HAP-1 (cell line): ENCODE measurements at regions not wholly inside any gene's neighbourhood (a gene's known extent, or its start where the extent isn't known, plus 50 kb on each side); places are given as distances from the start of the nearest gene placed in this dataset.

ENCODE experiments used
- DNase-seq, 2 experiments: peaks; one replicate each; pipeline ENCODE4 v3.0.0-alpha.2; 2016 to 2020; ENCODE audit warnings: low spot score in 2 of 2
- H3K27me3 ChIP-seq: fragments of 250-450 bp; sonication (Bioruptor Pico); 2 replicates; pipeline ENCODE4 v1.5.1; 2020; ENCODE audit warnings: low read depth, mild to moderate bottlenecking, moderate library complexity
- H3K36me3 ChIP-seq: fragments of 250-450 bp; sonication (Bioruptor Pico); replicated peaks from 2 replicates; pipeline ENCODE4 v1.5.1; 2020; ENCODE audit warnings: mild to moderate bottlenecking
- H3K4me1 ChIP-seq: fragments of 250-450 bp; sonication (Bioruptor Pico); 2 replicates; pipeline ENCODE4 v1.5.1; 2020; ENCODE audit warnings: mild to moderate bottlenecking
- H3K4me3 ChIP-seq: fragments of 250-450 bp; sonication (Bioruptor Pico); 2 replicates; pipeline ENCODE4 v1.5.1; 2020; ENCODE audit warnings: mild to moderate bottlenecking, moderate library complexity
- H3K9me3 ChIP-seq: fragments of 250-450 bp; sonication (Bioruptor Pico); 2 replicates; pipeline ENCODE4 v1.5.1; 2020; ENCODE audit warnings: mild to moderate bottlenecking, moderate library complexity
- in situ Hi-C: fragments of 300-500 bp; cut with MboI; formaldehyde crosslinking; loops from 3 replicates; pipeline ENCODE4 v1.14.3; 2020; ENCODE audit warnings: low sequenced_read_pairs, inconsistent platforms, mixed read lengths

DNA sequence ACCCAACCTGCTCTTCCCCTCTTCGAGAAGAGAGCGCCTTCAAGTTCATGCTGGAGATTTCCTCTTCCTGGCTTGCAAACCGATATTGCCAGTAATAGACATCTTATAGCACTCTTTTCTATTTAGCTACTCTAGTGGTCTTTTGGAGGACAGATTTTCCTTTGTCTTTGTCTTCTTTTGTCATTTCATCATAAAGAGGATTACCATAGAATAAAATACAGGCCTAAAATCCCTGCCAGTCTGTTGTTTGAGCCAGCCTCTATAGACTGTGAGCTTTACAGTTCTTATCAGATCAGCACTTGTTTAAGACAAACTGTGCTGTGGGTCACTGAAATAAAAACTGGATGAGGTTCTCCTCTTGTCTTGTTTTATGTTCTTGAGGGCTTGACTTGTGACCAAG, 802.8 kb downstream of the NR2F1-AS1 start:
- H3K4me1 ChIP-seq, result peaks cover 34% of the 10 kb centered on the region

DNA sequence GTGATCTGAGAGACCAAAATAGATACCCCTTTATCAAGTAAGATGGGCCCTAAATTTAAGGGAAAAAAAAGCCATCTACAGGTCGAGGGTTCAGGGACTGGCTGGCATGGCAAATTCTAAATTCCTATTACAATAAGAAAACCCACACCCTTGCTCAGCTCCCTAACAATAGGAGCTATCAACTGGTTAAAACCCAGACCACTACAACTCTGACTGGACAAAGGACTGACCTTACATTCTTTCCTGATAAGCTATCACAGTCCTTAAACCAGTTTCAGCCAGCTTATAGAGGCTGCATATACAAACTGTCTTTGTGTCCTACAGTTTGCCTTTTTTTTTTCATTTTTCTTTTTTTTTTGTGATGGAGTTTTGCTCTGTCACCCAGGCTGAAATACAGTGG, 803.6 kb downstream of the NR2F1-AS1 start:
- Histone ChIP-seq H3K36me3 (no peaks in the 10 kb centered on the region), H3K27me3 (no peaks in the 10 kb centered on the region), H3K4me3 (no peak overlapping the region), H3K4me1 (peaks cover 34% of the 10 kb centered on the region), H3K9me3 (no peaks in the 10 kb centered on the region)
- peak in 1 of 2 experiments; percentile 7 for DNase-seq
- in situ Hi-C loops, result no loop called here

More for the DNA sequence above, 802.8 kb downstream of the NR2F1-AS1 start:
- Histone ChIP-seq H3K27me3 (no peaks in the 10 kb centered on the region), H3K36me3 (no peaks in the 10 kb centered on the region), H3K4me3 (no peak overlapping the region), H3K9me3 (no peaks in the 10 kb centered on the region)
- DNase-seq, result peak; percentile 45 to 92
- in situ Hi-C loops, result no loop called here

DNA sequence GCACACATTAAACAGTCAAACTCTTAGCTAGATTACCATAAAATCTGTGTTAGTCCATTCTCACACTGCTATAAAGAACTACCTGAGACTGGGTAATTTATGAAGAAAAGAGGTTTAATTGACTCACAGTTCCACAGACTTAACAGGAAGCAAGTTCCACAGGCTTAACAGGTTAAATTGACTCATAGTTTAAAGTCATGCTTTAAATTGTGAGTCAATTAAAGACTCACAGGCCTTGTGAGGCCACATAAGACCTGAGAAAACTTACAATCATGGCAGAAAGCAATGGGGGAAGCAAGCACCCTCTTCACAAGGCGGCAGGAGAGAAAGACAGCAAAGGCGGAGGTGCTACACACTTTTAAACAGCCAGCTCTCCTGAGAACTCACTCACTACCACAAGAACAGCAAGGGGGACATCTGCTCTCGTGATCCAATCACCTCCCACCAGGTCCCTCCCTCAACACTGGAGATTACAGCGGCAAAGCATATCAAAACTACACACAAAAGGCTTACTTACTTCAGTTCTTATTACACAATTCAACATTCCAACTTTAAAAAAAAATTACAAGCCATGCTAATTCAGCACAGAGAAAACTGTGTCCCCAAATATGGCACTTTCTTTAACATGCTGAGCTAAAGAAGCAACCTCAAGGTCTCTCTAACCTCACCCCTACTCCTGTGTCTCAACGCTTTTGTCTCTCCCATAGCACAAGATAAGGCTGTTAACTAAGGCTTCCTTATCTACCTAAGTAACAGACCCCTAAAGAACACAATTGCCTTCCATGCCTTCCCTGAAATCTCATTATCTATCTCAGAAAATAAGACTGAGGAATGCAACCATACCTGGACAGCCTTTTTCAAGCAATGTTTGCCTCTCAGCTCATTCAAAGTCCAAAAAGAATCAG, 805.1 kb downstream of the NR2F1-AS1 start:
- in situ Hi-C loops, result no loop called here
- Histone ChIP-seq H3K4me3 (no peak overlapping the region), H3K27me3 (no peaks in the 10 kb centered on the region), H3K36me3 (no peaks in the 10 kb centered on the region), H3K4me1 (peaks cover 34% of the 10 kb centered on the region), H3K9me3 (no peaks in the 10 kb centered on the region)
- DNase-seq, result no peak

DNA sequence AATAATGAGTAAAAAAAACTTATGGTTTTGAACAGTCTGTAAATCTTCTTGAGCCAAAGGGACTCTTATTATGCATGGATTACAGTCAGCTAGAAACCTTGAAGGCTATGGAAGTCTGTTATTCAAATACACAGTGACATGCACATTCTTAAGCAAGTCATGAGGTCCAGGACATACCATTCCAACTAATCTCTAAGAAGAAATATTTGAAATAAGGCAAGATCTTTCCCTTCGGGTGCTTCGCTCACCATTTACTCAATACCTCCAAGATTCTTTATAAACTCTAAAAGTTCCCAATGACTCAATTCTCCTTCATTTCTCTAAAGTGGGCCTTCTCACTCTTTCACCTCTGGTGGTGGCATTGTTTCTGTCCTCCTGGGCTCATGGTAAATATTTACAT, 811.0 kb downstream of the NR2F1-AS1 start:
- peaks cover 12% of the 10 kb centered on the region; the same call in 1 of the 2 replicates for H3K4me1 ChIP-seq
- DNase-seq, result peak in 1 of 2 experiments; percentile 22
- no peaks in the 10 kb centered on the region for H3K9me3 ChIP-seq
- in situ Hi-C loops, result no loop called here
- no peak overlapping the region for H3K4me3 ChIP-seq
- H3K27me3 ChIP-seq, result no peaks in the 10 kb centered on the region
- H3K36me3 ChIP-seq, result no peaks in the 10 kb centered on the region

DNA sequence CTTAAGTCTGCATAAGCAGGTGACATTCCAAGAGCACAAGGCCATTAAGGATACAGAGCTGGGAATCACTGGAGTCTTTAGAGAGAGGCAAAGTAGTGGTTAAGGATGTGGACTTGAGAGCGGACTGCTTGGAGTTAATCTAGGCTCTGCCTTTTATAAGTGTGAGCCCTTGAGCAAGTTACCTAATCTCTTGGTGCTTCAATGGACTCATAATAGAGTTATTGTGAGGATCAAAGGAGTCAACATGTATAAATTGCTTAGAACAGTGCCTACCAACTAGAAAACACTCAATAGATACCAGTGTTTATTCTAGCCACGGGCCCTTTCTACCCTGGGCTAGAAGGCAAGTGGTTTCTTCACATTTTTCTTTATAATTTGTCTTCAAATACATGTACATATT, 819.4 kb downstream of the NR2F1-AS1 start:
- in situ Hi-C loops, result no loop called here
- Histone ChIP-seq H3K4me1 (peaks cover 9% of the 10 kb centered on the region), H3K4me3 (no peak overlapping the region), H3K27me3 (no peaks in the 10 kb centered on the region), H3K36me3 (no peaks in the 10 kb centered on the region), H3K9me3 (no peaks in the 10 kb centered on the region)
- peak; percentile 22 to 86 for DNase-seq

DNA sequence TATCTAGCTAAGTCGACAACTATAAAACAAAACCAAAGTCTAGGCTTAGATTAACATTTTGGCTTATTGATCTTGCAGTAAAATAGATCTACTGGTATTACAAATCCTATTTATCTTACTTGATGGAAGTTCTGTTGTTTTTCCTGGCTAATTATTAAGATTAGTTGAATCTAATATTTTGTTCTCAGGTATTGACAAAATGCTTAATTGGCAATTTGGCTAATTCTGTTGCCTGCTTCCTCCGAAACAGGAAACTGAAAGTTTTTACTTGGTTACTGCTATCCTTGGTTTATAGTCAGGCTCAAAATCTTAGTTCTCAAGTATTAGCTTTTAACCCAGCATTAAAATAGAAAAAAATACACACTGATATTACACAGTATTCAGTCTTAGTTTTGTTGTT, 820.5 kb downstream of the NR2F1-AS1 start:
- Histone ChIP-seq H3K27me3 (no peaks in the 10 kb centered on the region), H3K4me3 (no peak overlapping the region), H3K36me3 (no peaks in the 10 kb centered on the region), H3K4me1 (peaks cover 9% of the 10 kb centered on the region), H3K9me3 (no peaks in the 10 kb centered on the region)
- no peak for DNase-seq
- in situ Hi-C loops, result no loop called here

DNA sequence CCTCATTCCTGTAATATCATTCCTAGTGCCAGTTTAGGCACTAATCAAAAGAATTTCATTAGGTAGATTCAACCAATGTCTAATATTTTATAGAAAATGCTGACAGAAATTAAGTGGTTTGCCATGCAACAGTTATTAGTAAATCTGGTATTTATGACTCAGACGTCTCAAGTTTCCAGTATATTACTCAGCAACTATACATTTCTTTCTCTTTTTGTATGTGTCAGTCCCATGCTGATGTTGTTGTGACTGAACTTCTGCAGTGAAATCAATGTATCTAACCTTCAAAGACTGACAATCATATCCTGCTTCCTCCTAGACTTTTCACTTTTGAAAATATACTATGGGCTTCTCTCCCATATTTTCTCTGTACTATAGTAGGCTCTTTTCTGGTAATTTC, 822.5 kb downstream of the NR2F1-AS1 start:
- no peak for DNase-seq
- H3K36me3 ChIP-seq, result no peaks in the 10 kb centered on the region
- H3K4me1 ChIP-seq, result peaks cover 9% of the 10 kb centered on the region
- no peak overlapping the region for H3K4me3 ChIP-seq
- H3K27me3 ChIP-seq, result no peaks in the 10 kb centered on the region
- in situ Hi-C loops, result no loop called here
- H3K9me3 ChIP-seq, result no peaks in the 10 kb centered on the region

DNA sequence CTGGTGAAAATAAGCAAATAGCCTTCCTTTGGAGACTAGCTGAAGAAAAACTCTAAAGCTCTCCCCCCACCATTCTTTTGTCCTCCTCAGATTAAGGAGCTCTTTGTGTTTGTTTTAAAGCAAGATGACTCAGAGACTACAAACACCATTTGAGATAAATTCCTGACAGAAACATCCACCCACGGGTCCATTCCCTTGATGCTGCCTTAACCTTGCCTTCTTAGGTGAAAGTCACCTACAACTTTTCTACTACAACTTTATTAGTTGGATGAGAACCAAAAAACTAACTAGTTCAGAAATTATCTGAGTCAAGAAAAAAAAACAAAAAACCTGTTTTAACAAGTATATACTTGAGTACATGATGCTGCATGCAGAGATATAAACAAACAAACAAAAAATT, 831.1 kb downstream of the NR2F1-AS1 start:
- peak; percentile 18 to 71 for DNase-seq
- Histone ChIP-seq H3K4me3 (no peak overlapping the region), H3K36me3 (no peaks in the 10 kb centered on the region), H3K4me1 (no peaks in the 10 kb centered on the region), H3K27me3 (no peaks in the 10 kb centered on the region), H3K9me3 (no peaks in the 10 kb centered on the region)
- in situ Hi-C loops, result no loop called here

DNA sequence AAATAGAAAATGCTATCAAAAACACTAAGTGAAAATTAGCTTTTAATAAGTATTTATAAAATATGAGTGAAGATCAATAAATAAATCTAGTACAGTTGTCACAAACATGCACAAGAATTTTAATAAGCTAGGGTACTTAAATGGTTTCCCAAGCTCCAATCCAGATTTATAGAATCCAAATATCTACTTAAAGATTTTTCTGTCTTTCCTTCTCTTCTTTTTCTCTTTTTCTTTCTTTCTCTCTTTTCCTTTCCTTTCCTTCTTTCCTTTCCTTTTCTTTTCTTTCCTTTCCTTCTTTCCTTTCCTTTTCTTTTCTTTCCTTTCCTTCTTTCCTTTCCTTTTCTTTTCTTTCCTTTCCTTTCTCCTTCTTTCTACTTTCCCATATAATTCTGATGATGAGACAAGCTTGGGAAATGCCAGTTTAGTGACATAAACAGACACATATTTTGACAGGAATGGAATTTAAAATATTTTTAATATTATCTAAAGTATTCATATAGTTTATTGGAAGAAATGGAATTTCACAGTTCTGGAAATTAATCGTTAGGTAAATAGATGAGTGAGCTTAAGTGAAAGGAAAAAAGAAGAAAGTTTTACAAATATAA, 832.8 kb downstream of the NR2F1-AS1 start:
- in situ Hi-C loops, result no loop called here

DNA sequence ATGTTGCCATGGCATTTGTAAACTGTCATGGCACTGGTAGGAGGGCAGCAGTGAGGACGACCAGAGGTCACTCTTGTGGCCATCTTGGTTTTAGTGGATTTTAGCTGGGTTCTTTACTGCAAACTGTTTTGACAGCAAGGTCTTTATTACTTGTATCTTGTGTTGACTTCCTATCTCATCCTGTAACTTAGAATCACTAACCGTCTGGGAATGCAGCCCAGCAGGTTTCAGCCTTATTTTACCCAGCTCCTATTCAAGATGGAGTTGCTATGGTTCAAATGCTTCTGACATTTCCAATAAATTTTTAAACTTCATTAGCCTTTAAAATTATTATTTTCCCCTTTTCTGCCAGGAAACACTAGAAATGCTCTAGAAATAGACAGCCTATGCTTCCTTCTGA, 839.1 kb downstream of the NR2F1-AS1 start:
- Histone ChIP-seq H3K4me3 (no peak overlapping the region), H3K36me3 (no peaks in the 10 kb centered on the region), H3K4me1 (peaks cover 5% of the 10 kb centered on the region; the same call in 1 of the 2 replicates), H3K9me3 (no peaks in the 10 kb centered on the region), H3K27me3 (no peaks in the 10 kb centered on the region)
- in situ Hi-C loops, result no loop called here
- DNase-seq, result no peak

More for the DNA sequence above, 832.8 kb downstream of the NR2F1-AS1 start:
- Histone ChIP-seq H3K27me3 (no peaks in the 10 kb centered on the region), H3K9me3 (no peaks in the 10 kb centered on the region), H3K4me1 (peaks cover 5% of the 10 kb centered on the region; the same call in 1 of the 2 replicates), H3K36me3 (no peaks in the 10 kb centered on the region), H3K4me3 (no peak overlapping the region)
- no peak for DNase-seq

DNA sequence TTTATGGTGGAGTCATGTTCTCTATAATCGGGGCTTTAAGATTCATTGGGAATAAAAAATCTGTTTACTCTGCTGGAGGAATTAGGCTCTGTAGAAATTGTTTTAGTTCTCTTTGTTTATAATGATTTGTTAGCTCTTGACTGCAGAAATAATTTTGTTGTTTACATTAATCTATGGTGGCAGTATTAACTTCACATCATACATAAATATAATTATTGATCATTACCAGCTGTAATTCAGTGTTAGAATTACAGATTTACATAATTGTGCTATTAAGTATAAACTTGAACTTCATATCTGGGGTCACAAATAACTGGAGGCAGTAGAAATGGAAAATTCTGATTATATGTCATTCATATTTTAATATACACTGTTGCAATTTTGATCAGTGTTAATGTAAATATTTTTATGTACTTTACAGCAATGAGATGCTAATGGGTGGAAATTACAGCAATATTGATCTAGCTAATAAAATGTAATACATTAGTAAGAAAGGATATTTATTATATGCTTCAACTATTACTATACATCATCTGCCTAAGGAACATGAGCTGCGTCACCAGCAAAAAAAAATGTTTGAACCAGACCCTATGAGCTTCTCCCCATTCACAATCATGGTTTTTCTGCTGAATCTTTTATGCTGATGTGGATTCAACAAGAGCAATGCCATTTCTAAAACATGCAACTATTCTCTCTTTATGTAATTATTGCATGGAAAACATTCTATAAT, 846.6 kb downstream of the NR2F1-AS1 start:
- H3K4me3 ChIP-seq, result no peak overlapping the region
- in situ Hi-C loops, result no loop called here
- no peaks in the 10 kb centered on the region for H3K36me3 ChIP-seq
- H3K4me1 ChIP-seq, result no peaks in the 10 kb centered on the region
- no peaks in the 10 kb centered on the region for H3K27me3 ChIP-seq
- no peaks in the 10 kb centered on the region for H3K9me3 ChIP-seq
- no peak for DNase-seq

DNA sequence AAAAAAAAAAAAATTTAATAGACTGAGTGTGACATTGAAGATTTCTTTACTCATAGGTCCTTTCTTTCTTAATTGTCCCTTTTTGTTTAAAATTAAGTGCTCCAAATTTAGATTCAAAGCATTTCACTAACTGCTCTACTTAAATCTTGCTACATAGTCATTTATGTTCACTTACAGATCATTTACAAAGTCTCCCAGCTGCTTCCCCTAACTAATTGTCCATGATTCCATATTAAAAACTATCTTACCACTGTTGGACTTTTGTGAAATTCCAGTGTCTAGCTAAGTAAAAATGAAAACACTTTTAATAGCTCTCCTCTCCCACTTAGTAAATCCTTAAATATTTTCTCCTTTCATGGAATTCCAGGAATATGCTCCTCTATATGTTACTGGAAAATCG, 850.5 kb downstream of the NR2F1-AS1 start:
- Histone ChIP-seq H3K4me3 (no peak overlapping the region), H3K36me3 (no peaks in the 10 kb centered on the region), H3K4me1 (no peaks in the 10 kb centered on the region), H3K27me3 (no peaks in the 10 kb centered on the region), H3K9me3 (no peaks in the 10 kb centered on the region)
- in situ Hi-C loops, result no loop called here
- no peak for DNase-seq

DNA sequence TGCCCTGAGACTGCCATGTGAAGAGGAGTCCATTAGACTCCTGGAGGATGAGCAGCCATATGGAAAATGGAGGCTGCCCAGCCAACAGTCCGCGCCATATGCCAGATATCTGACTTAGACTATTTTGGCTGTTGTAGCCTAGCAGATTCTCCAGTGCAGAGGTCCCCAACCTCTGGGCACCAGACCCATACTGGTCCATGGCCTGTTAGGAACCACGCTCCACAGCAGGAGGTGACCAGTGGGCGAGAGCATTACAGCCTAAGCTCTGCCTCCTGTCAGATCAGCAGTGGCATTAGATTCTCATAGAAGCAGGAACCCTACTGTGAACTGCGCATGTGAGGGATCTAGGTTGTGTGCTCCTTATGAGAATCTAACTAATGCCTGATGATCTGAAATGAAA, 851.9 kb downstream of the NR2F1-AS1 start:
- Histone ChIP-seq H3K9me3 (0 out of 2 replicates have a peak, but pooled peaks cover 2% of the 10 kb centered on the region), H3K4me3 (no peak overlapping the region), H3K4me1 (no peaks in the 10 kb centered on the region), H3K27me3 (no peaks in the 10 kb centered on the region), H3K36me3 (no peaks in the 10 kb centered on the region)
- no peak for DNase-seq
- in situ Hi-C loops, result no loop called here
